H9 (cell line): ENCODE measurements at regions not wholly inside any gene's neighbourhood (a gene's known extent, or its start where the extent isn't known, plus 50 kb on each side); places are given as distances from the start of the nearest gene placed in this dataset.
"Not testable (repeated sequence)": the region's sequence is repeated elsewhere in the genome, so short reads cannot be mapped to it uniquely, and the experiment has no call there.

Experiments used
- DNase-seq: peaks from one replicate; pipeline ENCODE4 v3.0.0-alpha.2; 2017
- H2AFZ ChIP-seq: one replicate; pipeline ENCODE4 v1.6.1; 2013; ENCODE audit warnings: mild to moderate bottlenecking, low read length, control low read depth, moderate library complexity
- H2AK5ac ChIP-seq: 2 replicates; pipeline ENCODE4 v1.6.1; 2013; ENCODE audit warnings: low read length, control low read depth, mixed read lengths; ENCODE audit not compliant: insufficient read length
- H2BK120ac ChIP-seq: one replicate; pipeline ENCODE4 v1.6.1; 2013; ENCODE audit warnings: low read depth, mild to moderate bottlenecking, low read length, control low read depth, inconsistent platforms; ENCODE audit not compliant: poor library complexity, severe bottlenecking
- H2BK12ac ChIP-seq: 2 replicates; pipeline ENCODE4 v1.6.1; 2013; ENCODE audit warnings: low read length, control low read depth, mixed read lengths, low read depth; ENCODE audit not compliant: insufficient read length
- H2BK15ac ChIP-seq: 2 replicates; pipeline ENCODE4 v1.6.1; 2013; ENCODE audit warnings: low read depth, low read length, control low read depth
- H2BK20ac ChIP-seq: one replicate; pipeline ENCODE4 v1.6.1; 2013; ENCODE audit warnings: low read depth, mild to moderate bottlenecking, low read length, control low read depth, inconsistent platforms; ENCODE audit not compliant: poor library complexity, severe bottlenecking
- H2BK5ac ChIP-seq: 2 replicates; pipeline ENCODE4 v1.6.1; 2013; ENCODE audit warnings: low read length, control low read depth, mixed read lengths; ENCODE audit not compliant: insufficient read length
- H3K14ac ChIP-seq: 2 replicates; pipeline ENCODE4 v1.6.1; 2013; ENCODE audit warnings: low read length, control low read depth; ENCODE audit not compliant: insufficient read depth
- H3K18ac ChIP-seq: 2 replicates; pipeline ENCODE4 v1.6.1; 2013; ENCODE audit warnings: low read depth, mild to moderate bottlenecking, mixed read lengths, low read length, control low read depth; ENCODE audit not compliant: insufficient read length
- H3K23ac ChIP-seq: 2 replicates; pipeline ENCODE4 v1.6.1; 2013; ENCODE audit warnings: low read length, control low read depth, mixed read lengths, low read depth; ENCODE audit not compliant: insufficient read length
- H3K23me2 ChIP-seq: 2 replicates; pipeline ENCODE4 v1.6.1; 2013; ENCODE audit warnings: low read depth, mild to moderate bottlenecking, mixed read lengths, low read length, control low read depth; ENCODE audit not compliant: insufficient read length, poor library complexity, severe bottlenecking
- H3K27ac ChIP-seq: 2 replicates; pipeline ENCODE4 v1.5.1; 2013; ENCODE audit warnings: low read length, control low read depth, mixed read lengths, low read depth; ENCODE audit not compliant: insufficient read length
- H3K27me3 ChIP-seq: 2 replicates; pipeline ENCODE4 v1.6.1; 2013; ENCODE audit warnings: low read length, control low read depth, inconsistent platforms; ENCODE audit not compliant: insufficient read depth
- H3K4ac ChIP-seq: 2 replicates; pipeline ENCODE4 v1.6.1; 2013; ENCODE audit warnings: low read depth, mild to moderate bottlenecking, control low read depth, inconsistent platforms, low read length, moderate library complexity
- H3K4me1 ChIP-seq: 2 replicates; pipeline ENCODE4 v1.6.1; 2013; ENCODE audit warnings: low read length, control low read depth, inconsistent platforms; ENCODE audit not compliant: insufficient read depth
- H3K4me2 ChIP-seq: 2 replicates; pipeline ENCODE4 v1.6.1; 2013; ENCODE audit warnings: low read length, control low read depth, mixed read lengths; ENCODE audit not compliant: insufficient read length, insufficient read depth
- H3K56ac ChIP-seq: 2 replicates; pipeline ENCODE4 v1.6.1; 2013; ENCODE audit warnings: low read depth, mild to moderate bottlenecking, mixed read lengths, low read length, control low read depth; ENCODE audit not compliant: insufficient read length
- H3K79me1 ChIP-seq: 2 replicates; pipeline ENCODE4 v1.6.1; 2013; ENCODE audit warnings: low read depth, mild to moderate bottlenecking, moderate library complexity, low read length, control low read depth, inconsistent platforms; ENCODE audit not compliant: insufficient read depth, poor library complexity, severe bottlenecking
- H3K79me2 ChIP-seq: 2 replicates; pipeline ENCODE4 v1.6.1; 2013; ENCODE audit warnings: low read length, control low read depth, inconsistent platforms; ENCODE audit not compliant: insufficient read depth
- H3K9ac ChIP-seq: 2 replicates; pipeline ENCODE4 v1.6.1; 2013; ENCODE audit warnings: low read length, control low read depth, mixed read lengths; ENCODE audit not compliant: insufficient read length; ENCODE audit errors: extremely low read depth
- H3K9me3 ChIP-seq: one replicate; pipeline ENCODE4 v1.6.1; 2013; ENCODE audit warnings: low read depth, low read length, inconsistent platforms; ENCODE audit not compliant: control insufficient read depth
- H3T11ph ChIP-seq: one replicate; pipeline ENCODE4 v1.6.1; 2013; ENCODE audit warnings: mild to moderate bottlenecking, low read length, control low read depth, inconsistent platforms
- H4K20me1 ChIP-seq: one replicate; pipeline ENCODE4 v1.6.1; 2013; ENCODE audit not compliant: control insufficient read depth, insufficient read length, insufficient read depth
- H4K5ac ChIP-seq: 2 replicates; pipeline ENCODE4 v1.6.1; 2013; ENCODE audit warnings: low read depth, mild to moderate bottlenecking, mixed read lengths, low read length, control low read depth; ENCODE audit not compliant: insufficient read length
- H4K8ac ChIP-seq: replicated peaks from 2 replicates; pipeline ENCODE4 v1.6.1; 2013; ENCODE audit warnings: low read length, control low read depth, mixed read lengths, low read depth; ENCODE audit not compliant: insufficient read length
- H4K91ac ChIP-seq: 2 replicates; pipeline ENCODE4 v1.6.1; 2013; ENCODE audit warnings: low read depth, mild to moderate bottlenecking, moderate library complexity, mixed read lengths, low read length, control low read depth; ENCODE audit not compliant: insufficient read length
- H3K27ac Mint-ChIP-seq, 3 experiments: 2 replicates in 2 of 3; 3 replicates in 1 of 3; pipeline ENCODE4 v1.8.0; 2020 to 2021; ENCODE audit warnings: mixed read lengths in 3 of 3, mild to moderate bottlenecking in 1 of 3, moderate library complexity in 1 of 3
- H3K27me3 Mint-ChIP-seq: 2 replicates; pipeline ENCODE4 v1.8.0; 2021; ENCODE audit warnings: low read depth, mild to moderate bottlenecking, moderate library complexity, mixed read lengths
- H3K36me3 Mint-ChIP-seq, 3 experiments: 2 replicates in 2 of 3; 3 replicates in 1 of 3; pipeline ENCODE4 v1.8.0; 2020 to 2021; ENCODE audit warnings: low read depth in 3 of 3, mixed read lengths in 3 of 3; ENCODE audit not compliant: insufficient read depth in 1 of 3
- H3K4me1 Mint-ChIP-seq, 2 experiments: 2 replicates each; pipeline ENCODE4 v1.8.0; 2020; ENCODE audit warnings: mixed read lengths in 2 of 2
- H3K4me3 Mint-ChIP-seq, 2 experiments: 2 replicates in 1 of 2; 3 replicates in 1 of 2; pipeline ENCODE4 v1.8.0; 2020 to 2021; ENCODE audit warnings: mild to moderate bottlenecking in 2 of 2, mixed read lengths in 2 of 2, moderate library complexity in 1 of 2
- H3K9me3 Mint-ChIP-seq, 2 experiments: 2 replicates in 1 of 2; 3 replicates in 1 of 2; pipeline ENCODE4 v1.8.0; 2020; ENCODE audit warnings: mild to moderate bottlenecking in 2 of 2, mixed read lengths in 2 of 2, moderate library complexity in 1 of 2
- whole genome bisulfite sequencing: extraction: QIAGEN DNeasy Blood & Tissue Kit; methylation state at CpG from one replicate; pipeline ENCODE4 v1.1.7; 2013; ENCODE audit warnings: missing lambda C conversion rate, low lambda C conversion rate, mixed read lengths; ENCODE audit not compliant: insufficient read length; ENCODE audit errors: extremely low coverage; 5-methylcytosine and 5-hydroxymethylcytosine counted together
- TF ChIP-seq, protein P1 (sequence below): fragments of 200-600 bp; sonication (generic); conservative IDR thresholded peaks from 3 replicates; pipeline ENCODE4 v1.8.0; 2021; ENCODE audit warnings: antibody characterized with exemption, mild to moderate bottlenecking

DNA sequence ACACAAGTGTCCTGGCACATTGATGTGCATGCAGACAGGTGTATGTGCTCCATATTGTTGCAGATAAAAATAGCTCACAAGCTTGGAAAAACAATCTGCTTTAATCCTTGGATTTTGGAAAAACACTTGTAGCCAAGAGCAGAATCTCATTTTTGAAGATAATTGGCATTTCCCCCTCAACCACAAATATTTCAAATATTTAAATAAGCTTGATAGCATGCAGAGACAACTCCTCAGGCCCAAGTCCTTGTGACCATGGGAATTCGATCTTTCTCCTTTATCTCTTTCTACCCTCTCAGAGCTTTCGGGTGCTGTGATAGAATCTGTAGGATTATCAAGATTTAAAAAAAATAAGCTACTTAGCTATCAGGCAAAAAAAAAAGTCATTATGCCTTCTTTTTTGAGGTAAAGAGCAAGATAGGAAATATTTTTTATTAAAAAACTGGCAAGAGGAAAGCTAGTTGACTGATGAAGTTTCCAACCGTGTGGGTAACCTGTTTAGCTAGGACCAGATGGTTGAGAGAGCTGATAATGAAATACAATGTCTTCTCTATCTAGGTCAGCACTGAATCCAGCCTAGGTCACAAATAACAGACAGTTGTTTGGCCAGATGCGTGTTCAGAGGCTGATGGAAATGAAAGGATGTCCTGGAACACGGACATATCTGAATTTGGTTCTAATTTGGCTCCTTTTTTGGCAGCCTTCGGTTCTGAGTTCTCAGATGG, 54.9 kb upstream of the SNRK start:
- no peak overlapping the region for H2AFZ ChIP-seq
- no peak overlapping the region for H3K56ac ChIP-seq
- H3K36me3 Mint-ChIP-seq: peaks cover 7 to 15% (median 13%) of the 10 kb centered on the region in 3 experiments; a peak in 6 of 7 replicates

GRCh38 chr3:43229865-43230264, 56.5 kb upstream of the SNRK start:
- not testable (repeated sequence) for H3K27me3 ChIP-seq, H3K27ac ChIP-seq, H3K4me1 ChIP-seq, H3T11ph ChIP-seq, H2BK20ac ChIP-seq, H3K4me2 ChIP-seq, H2AFZ ChIP-seq, H2AK5ac ChIP-seq, H3K9ac ChIP-seq, H3K9me3 ChIP-seq, H2BK120ac ChIP-seq, H3K4me1 Mint-ChIP-seq, H2BK5ac ChIP-seq, H3K14ac ChIP-seq, H4K8ac ChIP-seq, H3K23ac ChIP-seq, H2BK15ac ChIP-seq, H3K56ac ChIP-seq, H4K5ac ChIP-seq, H3K79me2 ChIP-seq, DNase-seq, H4K91ac ChIP-seq, H3K27me3 Mint-ChIP-seq, H4K20me1 ChIP-seq, H3K18ac ChIP-seq, H3K27ac Mint-ChIP-seq, H3K79me1 ChIP-seq, H3K23me2 ChIP-seq, H3K4ac ChIP-seq, H3K4me3 Mint-ChIP-seq, H2BK12ac ChIP-seq
- WGBS: no CpG with 5 or more reads among the region's 4 CpGs
- Mint-ChIP-seq H3K9me3 (peaks cover 18 to 21% of the 10 kb centered on the region in 2 experiments), H3K36me3 (peaks cover 7 to 15% (median 13%) of the 10 kb centered on the region in 3 experiments; a peak in 6 of 7 replicates)

More for the DNA sequence above, 54.9 kb upstream of the SNRK start:
- Mint-ChIP-seq H3K27me3 (no peaks in the 10 kb centered on the region; the same call in 1 of the 2 replicates), H3K27ac (no peak overlapping the region), H3K4me3 (no peak overlapping the region), H3K4me1 (no peaks in the 10 kb centered on the region), H3K9me3 (peaks cover 15 to 17% of the 10 kb centered on the region in 2 experiments)
- Histone ChIP-seq H4K5ac (no peak overlapping the region), H3K79me1 (no peaks in the 10 kb centered on the region), H4K20me1 (no peaks in the 10 kb centered on the region), H3K23me2 (no peaks in the 10 kb centered on the region), H3K79me2 (no peaks in the 10 kb centered on the region), H3K4me2 (no peak overlapping the region), H2BK12ac (no peak overlapping the region), H3K9ac (no peak overlapping the region), H3K18ac (no peak overlapping the region), H2BK120ac (no peak overlapping the region), H2BK20ac (no peak overlapping the region), H2BK5ac (no peak overlapping the region), H3K14ac (no peak overlapping the region), H3K9me3 (no peaks in the 10 kb centered on the region), H4K8ac (no peak overlapping the region), H4K91ac (no peak overlapping the region), H3K27me3 (no peaks in the 10 kb centered on the region), H3K27ac (no peak overlapping the region), H3K4ac (no peak overlapping the region), H2AK5ac (no peak overlapping the region), H3K23ac (no peak overlapping the region), H3K4me1 (no peaks in the 10 kb centered on the region), H2BK15ac (no peak overlapping the region), H3T11ph (no peak overlapping the region)
- DNase-seq: no peak
- TF ChIP-seq, protein P1, sequence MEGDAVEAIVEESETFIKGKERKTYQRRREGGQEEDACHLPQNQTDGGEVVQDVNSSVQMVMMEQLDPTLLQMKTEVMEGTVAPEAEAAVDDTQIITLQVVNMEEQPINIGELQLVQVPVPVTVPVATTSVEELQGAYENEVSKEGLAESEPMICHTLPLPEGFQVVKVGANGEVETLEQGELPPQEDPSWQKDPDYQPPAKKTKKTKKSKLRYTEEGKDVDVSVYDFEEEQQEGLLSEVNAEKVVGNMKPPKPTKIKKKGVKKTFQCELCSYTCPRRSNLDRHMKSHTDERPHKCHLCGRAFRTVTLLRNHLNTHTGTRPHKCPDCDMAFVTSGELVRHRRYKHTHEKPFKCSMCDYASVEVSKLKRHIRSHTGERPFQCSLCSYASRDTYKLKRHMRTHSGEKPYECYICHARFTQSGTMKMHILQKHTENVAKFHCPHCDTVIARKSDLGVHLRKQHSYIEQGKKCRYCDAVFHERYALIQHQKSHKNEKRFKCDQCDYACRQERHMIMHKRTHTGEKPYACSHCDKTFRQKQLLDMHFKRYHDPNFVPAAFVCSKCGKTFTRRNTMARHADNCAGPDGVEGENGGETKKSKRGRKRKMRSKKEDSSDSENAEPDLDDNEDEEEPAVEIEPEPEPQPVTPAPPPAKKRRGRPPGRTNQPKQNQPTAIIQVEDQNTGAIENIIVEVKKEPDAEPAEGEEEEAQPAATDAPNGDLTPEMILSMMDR: no peak
- WGBS: no CpG with 5 or more reads among the region's 6 CpGs
